Astrocyte (in vitro differentiated cells and primary cell): ENCODE measurements at regions not wholly inside any gene's neighbourhood (a gene's known extent, or its start where the extent isn't known, plus 50 kb on each side); places are given as distances from the start of the nearest gene placed in this dataset.

ENCODE experiments used
- DNase-seq: peaks from one replicate; pipeline ENCODE4 v3.0.0-alpha.2; 2010; ENCODE audit warnings: low read depth
- FAIRE-seq: peaks from 2 replicates; lab custom pipeline; 2011; peaks lifted over from hg19 to GRCh38; lab: Jason Lieb, UNC
- H2AFZ ChIP-seq: 2 replicates; pipeline ENCODE4 v1.6.0; 2012; ENCODE audit warnings: low read depth, low read length, inconsistent platforms
- H3K27ac ChIP-seq: 2 replicates; pipeline ENCODE4 v1.5.1; 2011; ENCODE audit warnings: low read depth, low read length, inconsistent platforms
- H3K27me3 ChIP-seq: 2 replicates; pipeline ENCODE4 v1.6.0; 2011; ENCODE audit warnings: low read length, inconsistent platforms; ENCODE audit not compliant: insufficient read depth
- H3K36me3 ChIP-seq: 2 replicates; pipeline ENCODE4 v1.5.1; 2011; ENCODE audit warnings: low read length, inconsistent platforms; ENCODE audit not compliant: insufficient read depth
- H3K4me1 ChIP-seq: 2 replicates; pipeline ENCODE4 v1.5.1; 2011; ENCODE audit warnings: low read length, inconsistent platforms; ENCODE audit not compliant: insufficient read depth
- H3K4me2 ChIP-seq: 2 replicates; pipeline ENCODE4 v1.6.0; 2012; ENCODE audit warnings: low read length, inconsistent platforms
- H3K4me3 ChIP-seq: 2 replicates; pipeline ENCODE4 v1.5.1; 2011; ENCODE audit warnings: low read depth, mild to moderate bottlenecking, low read length, inconsistent platforms; ENCODE audit not compliant: insufficient read depth
- H3K79me2 ChIP-seq: 2 replicates; pipeline ENCODE4 v1.6.0; 2012; ENCODE audit warnings: mild to moderate bottlenecking, low read length, inconsistent platforms; ENCODE audit not compliant: insufficient read depth
- H3K9ac ChIP-seq: 2 replicates; pipeline ENCODE4 v1.6.0; 2012; ENCODE audit warnings: mild to moderate bottlenecking, low read length, inconsistent platforms
- H3K9me3 ChIP-seq: 2 replicates; pipeline ENCODE4 v1.5.1; 2012; ENCODE audit warnings: low read depth, mild to moderate bottlenecking, low read length, inconsistent platforms; ENCODE audit not compliant: insufficient read depth
- H4K20me1 ChIP-seq: 2 replicates; pipeline ENCODE4 v1.6.0; 2012; ENCODE audit warnings: low read length, inconsistent platforms; ENCODE audit not compliant: insufficient read depth
- H3K27ac Mint-ChIP-seq: one replicate; pipeline ENCODE4 v1.8.0; 2021; ENCODE audit warnings: mild to moderate bottlenecking, mixed read lengths; ENCODE audit not compliant: unreplicated experiment
- H3K27me3 Mint-ChIP-seq: one replicate; pipeline ENCODE4 v1.8.0; 2021; ENCODE audit warnings: low read depth, mixed read lengths; ENCODE audit not compliant: unreplicated experiment
- H3K36me3 Mint-ChIP-seq: one replicate; pipeline ENCODE4 v1.8.0; 2021; ENCODE audit warnings: low read depth, mixed read lengths; ENCODE audit not compliant: unreplicated experiment
- H3K4me1 Mint-ChIP-seq: one replicate; pipeline ENCODE4 v1.8.0; 2021; ENCODE audit warnings: low read depth, mixed read lengths; ENCODE audit not compliant: unreplicated experiment
- H3K4me3 Mint-ChIP-seq: one replicate; pipeline ENCODE4 v1.8.0; 2021; ENCODE audit warnings: mild to moderate bottlenecking, moderate library complexity, mixed read lengths; ENCODE audit not compliant: unreplicated experiment
- H3K9me3 Mint-ChIP-seq: one replicate; pipeline ENCODE4 v1.8.0; 2021; ENCODE audit warnings: mild to moderate bottlenecking, mixed read lengths; ENCODE audit not compliant: unreplicated experiment
- CTCF ChIP-seq: IDR thresholded peaks from 2 replicates; pipeline ENCODE4 v1.5.1; 2011; ENCODE audit warnings: low read depth, mild to moderate bottlenecking, inconsistent platforms, low read length, moderate library complexity; ENCODE audit not compliant: insufficient read depth
- EZH2 ChIP-seq: IDR thresholded peaks from 2 replicates; pipeline ENCODE4 v1.6.1; 2012; ENCODE audit warnings: mild to moderate bottlenecking, low read length, inconsistent platforms; ENCODE audit not compliant: insufficient read depth

- H3K4me1 ChIP-seq: no peaks in the 10 kb centered on the region
- no peak overlapping the region for H3K4me3 Mint-ChIP-seq
- no peak for FAIRE-seq
- no peak overlapping the region for H3K4me3 ChIP-seq
- no peak overlapping the region for H3K4me2 ChIP-seq
- no peak overlapping the region for H3K27ac Mint-ChIP-seq
- peaks cover 10% of the 10 kb centered on the region for H3K27me3 Mint-ChIP-seq
- H3K36me3 ChIP-seq: no peaks in the 10 kb centered on the region
- H3K36me3 Mint-ChIP-seq: peaks cover 7% of the 10 kb centered on the region
- H3K9me3 Mint-ChIP-seq: no peaks in the 10 kb centered on the region
- no peaks in the 10 kb centered on the region for H3K4me1 Mint-ChIP-seq
- no peak for DNase-seq
- no peaks in the 10 kb centered on the region for H3K27me3 ChIP-seq
- TF ChIP-seq EZH2 (no peak), CTCF (no peak)
- H3K27ac ChIP-seq: no peak overlapping the region
- H3K9ac ChIP-seq: no peak overlapping the region
- H2AFZ ChIP-seq: no peak overlapping the region
- no peaks in the 10 kb centered on the region for H3K79me2 ChIP-seq
- H4K20me1 ChIP-seq: no peaks in the 10 kb centered on the region
- no peaks in the 10 kb centered on the region for H3K9me3 ChIP-seq
Observed at GRCh38 chr3:124633524-124633923, 96.7 kb upstream of the UMPS start.

GRCh38 chr3:124634210-124635168 lies 95.8 kb upstream of the UMPS start:
- Mint-ChIP-seq H3K27ac (no peak overlapping the region), H3K36me3 (peaks cover 7% of the 10 kb centered on the region), H3K27me3 (peaks cover 10% of the 10 kb centered on the region), H3K4me3 (no peak overlapping the region), H3K4me1 (no peaks in the 10 kb centered on the region), H3K9me3 (no peaks in the 10 kb centered on the region)
- H3K4me3 ChIP-seq: no peak overlapping the region
- no peaks in the 10 kb centered on the region for H3K9me3 ChIP-seq
- no peaks in the 10 kb centered on the region for H4K20me1 ChIP-seq
- no peak overlapping the region for H3K4me2 ChIP-seq
- H3K9ac ChIP-seq: no peak overlapping the region
- H3K79me2 ChIP-seq: no peaks in the 10 kb centered on the region
- no peak overlapping the region for H3K27ac ChIP-seq
- TF ChIP-seq EZH2: no peak
- no peak for TF ChIP-seq CTCF
- DNase-seq (no peak), FAIRE-seq (no peak)
- no peaks in the 10 kb centered on the region for H3K36me3 ChIP-seq
- no peak overlapping the region for H2AFZ ChIP-seq
- H3K27me3 ChIP-seq: no peaks in the 10 kb centered on the region
- no peaks in the 10 kb centered on the region for H3K4me1 ChIP-seq

GRCh38 chr3:124635169-124635539 lies 95.1 kb upstream of the UMPS start:
- no peak overlapping the region for H3K9ac ChIP-seq
- H3K4me2 ChIP-seq: no peak overlapping the region
- Mint-ChIP-seq H3K36me3 (peaks cover 7% of the 10 kb centered on the region), H3K27me3 (peaks cover 10% of the 10 kb centered on the region), H3K27ac (no peak overlapping the region), H3K4me3 (no peak overlapping the region), H3K9me3 (no peaks in the 10 kb centered on the region), H3K4me1 (no peaks in the 10 kb centered on the region)
- no peaks in the 10 kb centered on the region for H3K4me1 ChIP-seq
- no peaks in the 10 kb centered on the region for H3K36me3 ChIP-seq
- TF ChIP-seq CTCF: no peak
- TF ChIP-seq EZH2: no peak
- FAIRE-seq: no peak
- no peaks in the 10 kb centered on the region for H3K9me3 ChIP-seq
- H4K20me1 ChIP-seq: no peaks in the 10 kb centered on the region
- no peak overlapping the region for H3K27ac ChIP-seq
- no peaks in the 10 kb centered on the region for H3K27me3 ChIP-seq
- no peak overlapping the region for H3K4me3 ChIP-seq
- no peaks in the 10 kb centered on the region for H3K79me2 ChIP-seq
- no peak for DNase-seq
- no peak overlapping the region for H2AFZ ChIP-seq
